Naive thymus-derived CD4-positive, alpha-beta T cell (primary cell): ENCODE measurements at regions not wholly inside any gene's neighbourhood (a gene's known extent, or its start where the extent isn't known, plus 50 kb on each side); places are given as distances from the start of the nearest gene placed in this dataset.

Source experiments
- ATAC-seq: fragments of 150-1000 bp; cut with Tn5 transposase; 2 replicates; pipeline ENCODE4 v1.10.0; 2021; ENCODE audit warnings: mild to moderate bottlenecking, moderate library complexity
- CTCF ChIA-PET: fragments of 350-600 bp; sonication (Branson Sonifier 250); formaldehyde crosslinking; loops from one replicate; lab custom pipeline; 2021; ENCODE audit warnings: antibody characterized with exemption; lab: Charles Lee
- POLR2A ChIA-PET: fragments of 350-600 bp; sonication (Branson Sonifier 250); formaldehyde crosslinking; loops from one replicate; lab custom pipeline; 2021; ENCODE audit warnings: antibody characterized with exemption, inconsistent platforms; lab: Charles Lee
- DNase-seq, 9 donors: peaks; one replicate each; pipeline versions ENCODE4 v3.0.0 to v3.0.0-alpha.2; 2020 to 2022; ENCODE audit warnings: mixed read lengths in 1 of 9
- H3K27ac ChIP-seq: one replicate; pipeline ENCODE4 v1.7.0; 2013; ENCODE audit warnings: mild to moderate bottlenecking, low read depth, low read length, moderate library complexity
- H3K27me3 ChIP-seq, 2 donors: one replicate each; pipeline ENCODE4 v1.7.0; 2013; ENCODE audit warnings: low read length in 2 of 2, mild to moderate bottlenecking in 2 of 2, moderate library complexity in 2 of 2; ENCODE audit not compliant: control insufficient read depth in 2 of 2, insufficient read depth in 2 of 2
- H3K36me3 ChIP-seq, 3 experiments: 1 replicate in 2 of 3; 2 replicates in 1 of 3; pipeline ENCODE4 v1.7.0; 2013; ENCODE audit warnings: low read length in 3 of 3, mild to moderate bottlenecking in 3 of 3, moderate library complexity in 1 of 3; ENCODE audit not compliant: insufficient read depth in 3 of 3, control insufficient read depth in 2 of 3
- H3K4me1 ChIP-seq, 2 donors: one replicate each; pipeline ENCODE4 v1.7.0; 2013; ENCODE audit warnings: low read length in 2 of 2, mild to moderate bottlenecking in 2 of 2, moderate library complexity in 1 of 2; ENCODE audit not compliant: control insufficient read depth in 2 of 2, insufficient read depth in 2 of 2
- H3K4me3 ChIP-seq: 2 replicates; pipeline ENCODE4 v1.7.0; 2013; ENCODE audit warnings: mild to moderate bottlenecking, low read length
- H3K9me3 ChIP-seq, 3 experiments: 1 replicate in 2 of 3; 2 replicates in 1 of 3; pipeline ENCODE4 v1.7.0; 2013; ENCODE audit warnings: low read length in 3 of 3; ENCODE audit not compliant: control insufficient read depth in 2 of 3
- H3K27ac Mint-ChIP-seq, 9 donors: one replicate each; pipeline ENCODE4 v1.8.0; 2020 to 2022; ENCODE audit warnings: mixed read lengths in 9 of 9, mild to moderate bottlenecking in 8 of 9, moderate library complexity in 5 of 9, inconsistent platforms in 2 of 9
- H3K27me3 Mint-ChIP-seq, 5 donors: one replicate each; pipeline ENCODE4 v1.8.0; 2021 to 2022; ENCODE audit warnings: mixed read lengths in 5 of 5, mild to moderate bottlenecking in 1 of 5
- H3K36me3 Mint-ChIP-seq, 5 donors: one replicate each; pipeline ENCODE4 v1.8.0; 2020 to 2022; ENCODE audit warnings: mixed read lengths in 5 of 5, mild to moderate bottlenecking in 3 of 5, inconsistent platforms in 1 of 5
- H3K4me1 Mint-ChIP-seq, 7 donors: one replicate each; pipeline ENCODE4 v1.8.0; 2020 to 2022; ENCODE audit warnings: mixed read lengths in 7 of 7, mild to moderate bottlenecking in 3 of 7, inconsistent platforms in 1 of 7
- H3K4me3 Mint-ChIP-seq, 10 donors: one replicate each; pipeline ENCODE4 v1.8.0; 2020 to 2022; ENCODE audit warnings: mild to moderate bottlenecking in 10 of 10, mixed read lengths in 10 of 10, moderate library complexity in 6 of 10, inconsistent platforms in 2 of 10
- H3K9me3 Mint-ChIP-seq, 11 donors: one replicate each; pipeline ENCODE4 v1.8.0; 2020 to 2022; ENCODE audit warnings: mixed read lengths in 11 of 11, mild to moderate bottlenecking in 4 of 11, inconsistent platforms in 1 of 11, moderate library complexity in 1 of 11
- intact Hi-C, 2 donors: fragments of 100-400 bp; cut with micrococcal nuclease; formaldehyde crosslinking; loops; one replicate each; pipeline ENCODE4 v1.15.1; 2023

GRCh38 chr12:124454352-124454725 is 113.1 kb downstream of the NCOR2 start:
- Histone ChIP-seq H3K4me3 (no peak overlapping the region), H3K9me3 (no peaks in the 10 kb centered on the region), H3K36me3 (no peaks in the 10 kb centered on the region), H3K4me1 (peaks cover 51 to 76% of the 10 kb centered on the region in 2 donors), H3K27ac (no peak overlapping the region), H3K27me3 (no peaks in the 10 kb centered on the region)
- Mint-ChIP-seq H3K27ac (peak overlapping the region in 8 of 9 donors; percentile 28 to 78 (median 66)), H3K27me3 (no peaks in the 10 kb centered on the region), H3K4me3 (peak overlapping the region in 9 of 10 donors; percentile 33 to 77 (median 65)), H3K9me3 (peaks cover 0 to 3% (median 0%) of the 10 kb centered on the region in 11 donors), H3K36me3 (peaks cover 1 to 16% (median 6%) of the 10 kb centered on the region in 5 donors), H3K4me1 (peaks cover 19 to 70% (median 56%) of the 10 kb centered on the region in 7 donors)
- CTCF ChIA-PET = interaction anchor here (1.4 kb wide), 1 partner anchor 311 kb away, joined by 3 read pairs; no protein-coding TSS in a partner anchor
- no peak for DNase-seq
- intact Hi-C loops = loop anchor here (5.0 to 10.0 kb wide), 3 partner anchors 153 to 320 kb away; no protein-coding TSS in a partner anchor
- POLR2A ChIA-PET = interaction anchor here (1.0 kb wide), 1 partner anchor 11 kb away, joined by 3 read pairs; no protein-coding TSS in a partner anchor
- no peak for ATAC-seq

- Mint-ChIP-seq H3K9me3 (peaks cover 0 to 2% (median 0%) of the 10 kb centered on the region in 11 donors), H3K4me1 (peaks cover 23 to 74% (median 55%) of the 10 kb centered on the region in 7 donors), H3K36me3 (peaks cover 0 to 11% (median 4%) of the 10 kb centered on the region in 5 donors), H3K4me3 (peak overlapping the region; percentile 42 to 77 (median 66)), H3K27ac (peak overlapping the region; percentile 10 to 87 (median 63)), H3K27me3 (no peaks in the 10 kb centered on the region)
- DNase-seq (peak; percentile 47 to 82 (median 61)), ATAC-seq (peak; percentile 78)
- Histone ChIP-seq H3K27ac (peak overlapping the region; percentile 48), H3K27me3 (no peaks in the 10 kb centered on the region), H3K9me3 (no peaks in the 10 kb centered on the region), H3K36me3 (peaks cover 0 to 3% (median 0%) of the 10 kb centered on the region in 3 experiments), H3K4me3 (peak overlapping the region; percentile 58), H3K4me1 (peaks cover 51 to 74% of the 10 kb centered on the region in 2 donors)
- intact Hi-C loops = loop anchor here (1.0 to 10.0 kb wide), 5 partner anchors 13 to 321 kb away; no protein-coding TSS in a partner anchor
- ChIA-PET CTCF (interaction anchor here (1.4 kb wide), 1 partner anchor 311 kb away, joined by 3 read pairs; no protein-coding TSS in a partner anchor), POLR2A (interaction anchor here (1.0 kb wide), 2 partner anchors 12 kb away, joined by 3 read pairs; no protein-coding TSS in a partner anchor)
These were observed 113.7 kb downstream of the NCOR2 start for GRCh38 chr12:124453419-124454351.

GRCh38 chr12:124452576-124453331 is 114.7 kb downstream of the NCOR2 start:
- H3K4me1 ChIP-seq = peaks cover 45 to 65% of the 10 kb centered on the region in 2 donors
- Mint-ChIP-seq H3K27me3 (no peaks in the 10 kb centered on the region), H3K4me1 (peaks cover 24 to 71% (median 49%) of the 10 kb centered on the region in 7 donors), H3K4me3 (peak overlapping the region in 8 of 10 donors; percentile 51 to 77 (median 68)), H3K27ac (peak overlapping the region in 5 of 9 donors; percentile 13 to 87 (median 74)), H3K9me3 (peaks cover 0 to 2% (median 0%) of the 10 kb centered on the region in 11 donors), H3K36me3 (peaks cover 0 to 10% (median 5%) of the 10 kb centered on the region in 5 donors)
- ATAC-seq (no peak), DNase-seq (no peak)
- H3K36me3 ChIP-seq = peaks cover 0 to 12% (median 7%) of the 10 kb centered on the region in 3 experiments
- ChIA-PET CTCF (no interaction called here), POLR2A (interaction anchor here (1.0 kb wide), 1 partner anchor 13 kb away, joined by 3 read pairs; no protein-coding TSS in a partner anchor)
- intact Hi-C loops = loop anchor here (1.0 to 10.0 kb wide), 5 partner anchors 14 to 322 kb away; no protein-coding TSS in a partner anchor
- no peaks in the 10 kb centered on the region for H3K27me3 ChIP-seq
- H3K4me3 ChIP-seq = peak overlapping the region; percentile 58
- peak overlapping the region; percentile 48 for H3K27ac ChIP-seq
- no peaks in the 10 kb centered on the region for H3K9me3 ChIP-seq

GRCh38 chr12:124451637-124452243 is 115.7 kb downstream of the NCOR2 start:
- peak overlapping the region in 5 of 9 donors; percentile 2 to 72 (median 51) for H3K27ac Mint-ChIP-seq
- H3K9me3 ChIP-seq = no peaks in the 10 kb centered on the region
- H3K4me3 ChIP-seq = no peak overlapping the region
- no peak overlapping the region for H3K27ac ChIP-seq
- DNase-seq = no peak
- H3K36me3 ChIP-seq = peaks cover 0 to 15% (median 9%) of the 10 kb centered on the region in 3 experiments
- H3K4me3 Mint-ChIP-seq = peak overlapping the region in 6 of 10 donors; percentile 3 to 45 (median 34)
- H3K27me3 ChIP-seq = no peaks in the 10 kb centered on the region
- no peaks in the 10 kb centered on the region for H3K27me3 Mint-ChIP-seq
- ATAC-seq = no peak
- intact Hi-C loops = loop anchor here (5.0 to 10.0 kb wide), 3 partner anchors 156 to 323 kb away; no protein-coding TSS in a partner anchor
- peaks cover 24 to 67% (median 49%) of the 10 kb centered on the region in 7 donors for H3K4me1 Mint-ChIP-seq
- peaks cover 0 to 10% (median 5%) of the 10 kb centered on the region in 5 donors for H3K36me3 Mint-ChIP-seq
- H3K9me3 Mint-ChIP-seq = peaks cover 0 to 2% (median 0%) of the 10 kb centered on the region in 11 donors
- ChIA-PET CTCF (interaction anchor here (1.0 kb wide), 1 partner anchor 395 kb away, joined by 3 read pairs; no protein-coding TSS in a partner anchor), POLR2A (interaction anchor here (0.7 kb wide), 1 partner anchor 10 kb away, joined by 3 read pairs; no protein-coding TSS in a partner anchor)
- peaks cover 42 to 63% of the 10 kb centered on the region in 2 donors for H3K4me1 ChIP-seq

- ChIA-PET CTCF (no interaction called here), POLR2A (interaction anchor here (0.7 kb wide), 1 partner anchor 11 kb away, joined by 3 read pairs; no protein-coding TSS in a partner anchor)
- no peaks in the 10 kb centered on the region for H3K27me3 ChIP-seq
- H3K36me3 Mint-ChIP-seq = peaks cover 0 to 11% (median 5%) of the 10 kb centered on the region in 5 donors
- DNase-seq = no peak
- no peaks in the 10 kb centered on the region for H3K27me3 Mint-ChIP-seq
- H3K27ac ChIP-seq = no peak overlapping the region
- no peak overlapping the region for H3K4me3 ChIP-seq
- H3K4me1 Mint-ChIP-seq = peaks cover 24 to 62% (median 45%) of the 10 kb centered on the region in 7 donors
- intact Hi-C loops = loop anchor here (5.0 to 10.0 kb wide), 3 partner anchors 156 to 324 kb away; no protein-coding TSS in a partner anchor
- H3K9me3 ChIP-seq = no peaks in the 10 kb centered on the region
- peaks cover 0 to 19% (median 9%) of the 10 kb centered on the region in 3 experiments for H3K36me3 ChIP-seq
- no peak for ATAC-seq
- H3K4me3 Mint-ChIP-seq = peak overlapping the region in 2 of 10 donors; percentile 13 to 20
- H3K27ac Mint-ChIP-seq = peak overlapping the region in 4 of 9 donors; percentile 2 to 64 (median 26)
- H3K9me3 Mint-ChIP-seq = peaks cover 0 to 2% (median 0%) of the 10 kb centered on the region in 11 donors
- H3K4me1 ChIP-seq = peaks cover 36 to 57% of the 10 kb centered on the region in 2 donors
These were observed 116.4 kb downstream of the NCOR2 start for GRCh38 chr12:124451016-124451415.
